ENCODE measurements at regions not wholly inside any gene's neighbourhood (a gene's known extent, or its start where the extent isn't known, plus 50 kb on each side); places are given as distances from the start of the nearest gene placed in this dataset.
A peak's percentile ranks its signal among the peaks of the same experiment; 100 is the strongest.

DNA sequence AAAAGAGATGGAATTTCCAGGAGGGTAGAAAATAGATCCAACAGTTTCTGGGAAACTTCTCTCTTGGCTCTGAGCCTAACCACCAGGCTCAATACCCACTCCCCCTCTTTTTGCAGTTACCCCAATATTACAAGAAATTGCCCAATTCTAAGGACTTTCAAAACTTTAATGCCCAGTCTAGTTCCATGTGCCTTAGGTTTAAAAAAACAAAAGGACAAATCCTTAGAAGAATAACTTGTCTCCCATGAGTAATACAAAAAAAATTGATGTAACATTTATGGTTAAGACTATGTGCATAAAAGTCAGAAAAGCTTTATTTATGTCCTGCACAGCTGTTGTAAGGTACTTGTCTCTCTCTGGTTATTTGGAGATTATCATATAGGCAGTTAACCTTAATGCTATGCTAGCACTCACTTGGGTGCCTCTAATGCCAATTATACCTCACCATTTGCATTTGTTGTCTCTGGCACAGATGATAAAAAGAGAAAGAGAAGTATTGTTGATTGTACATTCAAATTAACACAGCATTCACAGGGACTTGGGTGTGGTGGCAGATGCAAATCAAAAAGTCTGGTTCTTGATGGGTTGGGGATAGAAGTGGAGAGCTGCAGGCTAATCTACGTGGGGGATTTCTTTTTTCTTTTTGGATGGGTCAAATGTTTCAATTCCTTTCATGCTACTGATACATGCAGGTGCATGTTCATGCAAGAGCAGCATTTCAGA lies 159.4 kb downstream of the PIK3R1 start:
- H3K27ac ChIP-seq, result no peak overlapping the region
- H3K9me3 ChIP-seq, result no peaks in the 10 kb centered on the region
- H3K4me3 ChIP-seq, result no peak overlapping the region
- H3K36me3 ChIP-seq, result no peaks in the 10 kb centered on the region
- no peak for TF ChIP-seq POLR2A (IDR thresholded peaks at IDR 0.05)
- TF ChIP-seq EP300 (IDR thresholded peaks at IDR 0.05; ENCODE audit: low read depth), result no peak
- TF ChIP-seq, protein P1, sequence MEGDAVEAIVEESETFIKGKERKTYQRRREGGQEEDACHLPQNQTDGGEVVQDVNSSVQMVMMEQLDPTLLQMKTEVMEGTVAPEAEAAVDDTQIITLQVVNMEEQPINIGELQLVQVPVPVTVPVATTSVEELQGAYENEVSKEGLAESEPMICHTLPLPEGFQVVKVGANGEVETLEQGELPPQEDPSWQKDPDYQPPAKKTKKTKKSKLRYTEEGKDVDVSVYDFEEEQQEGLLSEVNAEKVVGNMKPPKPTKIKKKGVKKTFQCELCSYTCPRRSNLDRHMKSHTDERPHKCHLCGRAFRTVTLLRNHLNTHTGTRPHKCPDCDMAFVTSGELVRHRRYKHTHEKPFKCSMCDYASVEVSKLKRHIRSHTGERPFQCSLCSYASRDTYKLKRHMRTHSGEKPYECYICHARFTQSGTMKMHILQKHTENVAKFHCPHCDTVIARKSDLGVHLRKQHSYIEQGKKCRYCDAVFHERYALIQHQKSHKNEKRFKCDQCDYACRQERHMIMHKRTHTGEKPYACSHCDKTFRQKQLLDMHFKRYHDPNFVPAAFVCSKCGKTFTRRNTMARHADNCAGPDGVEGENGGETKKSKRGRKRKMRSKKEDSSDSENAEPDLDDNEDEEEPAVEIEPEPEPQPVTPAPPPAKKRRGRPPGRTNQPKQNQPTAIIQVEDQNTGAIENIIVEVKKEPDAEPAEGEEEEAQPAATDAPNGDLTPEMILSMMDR (IDR thresholded peaks at IDR 0.05), result no peak
- TF ChIP-seq POLR2AphosphoS5 (IDR thresholded peaks at IDR 0.05), result no peak
- DNase-seq, result no peak
- intact Hi-C loops (cut with DNase I; ENCODE audit: low total_unique reads) (no loop called here), in situ Hi-C loops (cut with MboI; ENCODE audit: low pct_ligation_motif_present in 1 of 4, low pct_unique_long_range_greater_than_20kb in 1 of 4, low sequenced_read_pairs in 3 of 4) (no loop called here)
- WGBS, 2 donors (ENCODE audit: low coverage in 1 of 2), result 85% methylated on average over 1 of the region's 1 CpG; no CpG with 5 or more reads in 1 of the 2 donors
- no peaks in the 10 kb centered on the region for H3K27me3 ChIP-seq
- H3K4me1 ChIP-seq, result peaks cover 0 to 28% (median 2%) of the 10 kb centered on the region in 4 donors

- intact Hi-C loops (cut with DNase I; ENCODE audit: low total_unique reads), result no loop called here
- H3K4me3 ChIP-seq, result no peak overlapping the region
- TF ChIP-seq, protein P1 (IDR thresholded peaks at IDR 0.05), result no peak
- no peak for TF ChIP-seq POLR2AphosphoS5 (IDR thresholded peaks at IDR 0.05)
- no peak for TF ChIP-seq POLR2A (IDR thresholded peaks at IDR 0.05)
- TF ChIP-seq EP300 (IDR thresholded peaks at IDR 0.05; ENCODE audit: low read depth), result no peak
- H3K9me3 ChIP-seq, result no peaks in the 10 kb centered on the region
- H3K27ac ChIP-seq, result no peak overlapping the region
- peaks cover 0 to 34% (median 2%) of the 10 kb centered on the region in 4 donors for H3K4me1 ChIP-seq
- 59 to 73% methylated on average over 3 of the region's 3 CpGs for WGBS, 2 donors (ENCODE audit: low coverage in 1 of 2)
- DNase-seq, result no peak
- no peaks in the 10 kb centered on the region for H3K27me3 ChIP-seq
- no peaks in the 10 kb centered on the region for H3K36me3 ChIP-seq
- in situ Hi-C loops (cut with MboI; ENCODE audit: low pct_ligation_motif_present in 1 of 4, low pct_unique_long_range_greater_than_20kb in 1 of 4, low sequenced_read_pairs in 3 of 4), result no loop called here
These were observed 160.0 kb downstream of the PIK3R1 start for GRCh38 chr5:68375540-68375939.

GRCh38 chr5:68376935-68377334 lies 161.4 kb downstream of the PIK3R1 start:
- Histone ChIP-seq H3K4me1 (peaks cover 0 to 43% (median 2%) of the 10 kb centered on the region in 4 donors), H3K27me3 (no peaks in the 10 kb centered on the region), H3K27ac (peak overlapping the region in 3 of 4 donors; percentile 15 to 67 (median 22)), H3K9me3 (no peaks in the 10 kb centered on the region), H3K4me3 (no peak overlapping the region), H3K36me3 (no peaks in the 10 kb centered on the region)
- DNase-seq, result no peak
- in situ Hi-C loops (cut with MboI; ENCODE audit: low pct_ligation_motif_present in 1 of 4, low pct_unique_long_range_greater_than_20kb in 1 of 4, low sequenced_read_pairs in 3 of 4), result no loop called here
- TF ChIP-seq POLR2AphosphoS5 (IDR thresholded peaks at IDR 0.05) (no peak), EP300 (IDR thresholded peaks at IDR 0.05; ENCODE audit: low read depth) (no peak), POLR2A (IDR thresholded peaks at IDR 0.05) (no peak)
- TF ChIP-seq, protein P1 (IDR thresholded peaks at IDR 0.05), result no peak
- intact Hi-C loops (cut with DNase I; ENCODE audit: low total_unique reads), result no loop called here
- 53 to 65% methylated on average over 5 to 6 of the region's 6 CpGs for WGBS, 2 donors (ENCODE audit: low coverage in 1 of 2)

GRCh38 chr5:68377733-68378132 lies 162.2 kb downstream of the PIK3R1 start:
- Histone ChIP-seq H3K4me3 (no peak overlapping the region), H3K36me3 (no peaks in the 10 kb centered on the region), H3K27ac (peak overlapping the region in 2 of 4 donors; percentile 35 to 67), H3K27me3 (no peaks in the 10 kb centered on the region), H3K4me1 (peaks cover 0 to 47% (median 2%) of the 10 kb centered on the region in 4 donors), H3K9me3 (no peaks in the 10 kb centered on the region)
- TF ChIP-seq, protein P1 (IDR thresholded peaks at IDR 0.05), result no peak
- TF ChIP-seq EP300 (IDR thresholded peaks at IDR 0.05; ENCODE audit: low read depth) (no peak), POLR2AphosphoS5 (IDR thresholded peaks at IDR 0.05) (no peak), POLR2A (IDR thresholded peaks at IDR 0.05) (no peak)
- in situ Hi-C loops (cut with MboI; ENCODE audit: low pct_ligation_motif_present in 1 of 4, low pct_unique_long_range_greater_than_20kb in 1 of 4, low sequenced_read_pairs in 3 of 4), result no loop called here
- DNase-seq, result no peak
- intact Hi-C loops (cut with DNase I; ENCODE audit: low total_unique reads), result no loop called here
- WGBS, 2 donors (ENCODE audit: low coverage in 1 of 2), result 92 to 100% methylated on average over 2 to 4 of the region's 4 CpGs

Measured in transverse colon (tissue), 4 donors.